ENCODE measurements at regions not wholly inside any gene's neighbourhood (a gene's known extent, or its start where the extent isn't known, plus 50 kb on each side); places are given as distances from the start of the nearest gene placed in this dataset.
"Not testable (repeated sequence)": the region's sequence is repeated elsewhere in the genome, so short reads cannot be mapped to it uniquely, and the experiment has no call there.

GRCh38 chr10:77740396-77740795, 102.8 kb upstream of the KCNMA1 start:
- not testable (repeated sequence) for DNase-seq

GRCh38 chr10:77738496-77739158, 101.0 kb upstream of the KCNMA1 start:
- no peak for DNase-seq

GRCh38 chr10:77737608-77738007, 100.0 kb upstream of the KCNMA1 start:
- DNase-seq, result no peak

- DNase-seq, result not testable (repeated sequence)
Measured at GRCh38 chr10:77735136-77735535, 97.5 kb upstream of the KCNMA1 start.

- DNase-seq, result no peak
Measured at GRCh38 chr10:77732213-77733003, 94.8 kb upstream of the KCNMA1 start.

- DNase-seq, result no peak
Measured at GRCh38 chr10:77727481-77727880, 89.9 kb upstream of the KCNMA1 start.

- DNase-seq, result no peak
Measured at GRCh38 chr10:77726732-77727131, 89.1 kb upstream of the KCNMA1 start.

- no peak for DNase-seq
Measured at GRCh38 chr10:77726301-77726700, 88.7 kb upstream of the KCNMA1 start.

- no peak for DNase-seq
Measured at GRCh38 chr10:77724820-77725219, 87.2 kb upstream of the KCNMA1 start.

- no peak for DNase-seq
Measured at GRCh38 chr10:77723376-77723775, 85.8 kb upstream of the KCNMA1 start.

- DNase-seq, result not testable (repeated sequence)
Measured at GRCh38 chr10:77722956-77723355, 85.3 kb upstream of the KCNMA1 start.

- DNase-seq, result no peak
Measured at GRCh38 chr10:77721815-77722214, 84.2 kb upstream of the KCNMA1 start.

- no peak for DNase-seq
Measured at GRCh38 chr10:77718957-77719356, 81.3 kb upstream of the KCNMA1 start.

- DNase-seq, result not testable (repeated sequence)
Measured at GRCh38 chr10:77718312-77718711, 80.7 kb upstream of the KCNMA1 start.

- no peak for DNase-seq
Measured at GRCh38 chr10:77717336-77717735, 79.7 kb upstream of the KCNMA1 start.

- no peak for DNase-seq
Measured at GRCh38 chr10:77716458-77717317, 79.1 kb upstream of the KCNMA1 start.

GRCh38 chr10:77715536-77715935, 77.9 kb upstream of the KCNMA1 start:
- no peak for DNase-seq

- DNase-seq, result no peak
Measured at GRCh38 chr10:77715088-77715487, 77.5 kb upstream of the KCNMA1 start.

- DNase-seq, result no peak
Measured at GRCh38 chr10:77713521-77714280, 76.1 kb upstream of the KCNMA1 start.

- no peak for DNase-seq
Measured at GRCh38 chr10:77712207-77712606, 74.6 kb upstream of the KCNMA1 start.

- no peak for DNase-seq
Measured at GRCh38 chr10:77711683-77712049, 74.1 kb upstream of the KCNMA1 start.

GRCh38 chr10:77710759-77711682, 73.4 kb upstream of the KCNMA1 start:
- no peak for DNase-seq

Measured in NCI-H446 treated with DMSO at 0.1 percent for 48 hours (cell line).